ENCODE measurements at regions not wholly inside any gene's neighbourhood (a gene's known extent, or its start where the extent isn't known, plus 50 kb on each side); places are given as distances from the start of the nearest gene placed in this dataset.

GRCh38 chr20:24253321-24253720 is 216.1 kb upstream of the SYNDIG1 start:
- no peak for TF ChIP-seq CTCF (IDR thresholded peaks at IDR 0.05)
- no peak for TF ChIP-seq POLR2AphosphoS5 (IDR thresholded peaks at IDR 0.05)
- TF ChIP-seq POLR2A (IDR thresholded peaks at IDR 0.05), result no peak

Data from prostate gland (tissue), 2 donors.